Activated CD4-positive, alpha-beta memory T cell treated with anti-CD3 and anti-CD28 coated beads for 36 hours (primary cell): ENCODE measurements at regions not wholly inside any gene's neighbourhood (a gene's known extent, or its start where the extent isn't known, plus 50 kb on each side); places are given as distances from the start of the nearest gene placed in this dataset.

ENCODE experiments used
- CTCF ChIA-PET: fragments of 350-600 bp; sonication (Branson Sonifier 250); formaldehyde crosslinking; loops from one replicate; lab custom pipeline; 2021; ENCODE audit warnings: antibody characterized with exemption, inconsistent platforms; lab: Charles Lee
- POLR2A ChIA-PET: fragments of 350-600 bp; sonication (Branson Sonifier 250); formaldehyde crosslinking; loops from one replicate; lab custom pipeline; 2021; ENCODE audit warnings: antibody characterized with exemption; lab: Charles Lee
- DNase-seq: peaks from one replicate; pipeline ENCODE4 v3.0.0-alpha.2; 2020
- H3K27ac Mint-ChIP-seq: one replicate; pipeline ENCODE4 v1.8.0; 2021; ENCODE audit warnings: mixed read lengths
- H3K27me3 Mint-ChIP-seq: one replicate; pipeline ENCODE4 v1.8.0; 2021; ENCODE audit warnings: mixed read lengths
- H3K36me3 Mint-ChIP-seq: one replicate; pipeline ENCODE4 v1.8.0; 2021; ENCODE audit warnings: mixed read lengths
- H3K4me1 Mint-ChIP-seq: one replicate; pipeline ENCODE4 v1.8.0; 2021; ENCODE audit warnings: low read depth, mixed read lengths
- H3K4me3 Mint-ChIP-seq: one replicate; pipeline ENCODE4 v1.8.0; 2021; ENCODE audit warnings: mild to moderate bottlenecking, mixed read lengths
- H3K9me3 Mint-ChIP-seq: one replicate; pipeline ENCODE4 v1.8.0; 2021; ENCODE audit warnings: mixed read lengths
- intact Hi-C: fragments of 100-400 bp; cut with micrococcal nuclease; formaldehyde crosslinking; loops from one replicate; pipeline ENCODE4 v1.15.1; 2023

DNA sequence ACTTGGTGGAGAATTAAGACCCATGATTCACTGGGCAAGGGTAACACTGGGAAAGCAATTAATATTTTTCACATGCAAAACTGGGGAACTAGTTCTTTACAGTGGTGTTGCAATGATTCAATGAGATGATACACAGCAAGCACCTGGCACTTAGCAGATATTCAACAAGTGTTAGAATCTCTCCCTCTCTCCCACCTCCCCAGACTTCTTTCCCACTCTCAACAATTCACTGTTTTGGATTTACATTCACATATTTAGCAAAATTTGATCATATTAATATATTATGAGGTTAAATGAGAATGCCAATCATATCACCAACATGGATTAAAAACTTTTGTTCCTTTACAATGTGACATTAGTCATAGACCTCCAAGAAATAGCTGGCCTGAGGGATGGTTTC lies 223.1 kb upstream of the GRIP1 start:
- H3K9me3 Mint-ChIP-seq: no peaks in the 10 kb centered on the region
- no peak overlapping the region for H3K4me3 Mint-ChIP-seq
- CTCF ChIA-PET: interaction anchor here (1.2 kb wide), 1 partner anchor 259 kb away, joined by 3 read pairs; no protein-coding TSS in a partner anchor

DNA sequence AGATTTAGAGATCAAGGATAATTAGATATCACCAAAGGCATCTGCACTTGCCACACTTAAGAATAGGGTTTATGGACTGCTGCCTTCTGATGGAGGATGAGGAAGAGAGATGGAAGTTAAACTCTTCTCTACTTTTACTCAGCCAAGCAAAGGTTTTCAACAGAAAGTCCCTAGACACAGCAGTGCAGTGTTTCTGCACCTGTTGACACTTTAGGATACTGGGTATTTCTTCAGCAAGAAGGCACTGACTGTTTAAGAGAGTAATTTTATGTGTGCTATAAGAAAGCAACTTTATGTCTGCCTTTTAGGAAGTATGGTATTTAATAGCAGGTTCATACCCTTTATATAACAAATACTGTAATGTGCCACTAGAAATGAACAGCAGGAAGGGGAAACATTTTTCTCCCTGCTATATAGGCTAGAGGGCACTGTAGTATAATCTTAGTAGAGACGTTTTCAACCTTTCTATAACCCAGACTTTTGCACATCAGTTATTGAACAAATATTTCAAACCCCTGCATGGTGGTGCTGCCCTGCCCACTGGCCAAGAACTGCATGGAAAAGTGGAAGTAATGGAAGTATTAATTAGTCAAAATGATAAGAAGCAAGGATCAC lies 225.0 kb upstream of the GRIP1 start:
- H3K4me1 Mint-ChIP-seq: peaks cover 24% of the 10 kb centered on the region
- no peak overlapping the region for H3K4me3 Mint-ChIP-seq
- no peaks in the 10 kb centered on the region for H3K9me3 Mint-ChIP-seq
- H3K27me3 Mint-ChIP-seq: no peaks in the 10 kb centered on the region
- H3K36me3 Mint-ChIP-seq: no peaks in the 10 kb centered on the region
- H3K27ac Mint-ChIP-seq: no peak overlapping the region
- intact Hi-C loops: loop anchor here (10.0 kb wide), 1 partner anchor 161 kb away; no protein-coding TSS in a partner anchor
- ChIA-PET POLR2A (no interaction called here), CTCF (no interaction called here)
- no peak for DNase-seq

More for the DNA sequence above, 223.1 kb upstream of the GRIP1 start:
- no peak for DNase-seq
- no peak overlapping the region for H3K27ac Mint-ChIP-seq
- intact Hi-C loops: loop anchor here (10.0 kb wide), 1 partner anchor 163 kb away; no protein-coding TSS in a partner anchor
- POLR2A ChIA-PET: no interaction called here
- no peaks in the 10 kb centered on the region for H3K27me3 Mint-ChIP-seq
- H3K36me3 Mint-ChIP-seq: no peaks in the 10 kb centered on the region
- peaks cover 24% of the 10 kb centered on the region for H3K4me1 Mint-ChIP-seq

DNA sequence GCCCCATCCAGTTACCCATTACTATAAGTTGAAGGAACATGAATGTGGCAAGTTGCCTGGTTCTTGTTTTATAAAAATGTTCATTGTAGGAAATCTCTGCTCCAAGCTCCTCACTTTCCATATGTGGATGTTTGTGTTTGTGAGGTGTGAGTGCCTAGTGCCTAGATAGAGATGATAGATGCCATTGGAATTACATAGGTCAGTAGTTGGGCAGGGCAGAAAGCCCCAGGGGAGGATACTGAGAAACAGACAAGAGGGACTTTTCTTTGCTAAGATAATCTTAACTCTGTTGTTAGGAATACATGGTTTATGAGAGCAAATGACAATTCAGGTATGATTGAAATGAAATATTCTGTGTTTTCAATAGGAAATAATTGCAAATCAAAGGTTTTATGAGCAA lies 226.3 kb upstream of the GRIP1 start:
- H3K9me3 Mint-ChIP-seq: no peaks in the 10 kb centered on the region
- peaks cover 23% of the 10 kb centered on the region for H3K4me1 Mint-ChIP-seq
- H3K27ac Mint-ChIP-seq: no peak overlapping the region
- intact Hi-C loops: loop anchor here (10.0 kb wide), 1 partner anchor 160 kb away; no protein-coding TSS in a partner anchor
- H3K36me3 Mint-ChIP-seq: no peaks in the 10 kb centered on the region
- no peak for DNase-seq
- H3K4me3 Mint-ChIP-seq: no peak overlapping the region
- CTCF ChIA-PET: interaction anchor here (0.7 kb wide), 1 partner anchor 106 kb away, joined by 3 read pairs; no protein-coding TSS in a partner anchor
- H3K27me3 Mint-ChIP-seq: no peaks in the 10 kb centered on the region
- POLR2A ChIA-PET: no interaction called here

DNA sequence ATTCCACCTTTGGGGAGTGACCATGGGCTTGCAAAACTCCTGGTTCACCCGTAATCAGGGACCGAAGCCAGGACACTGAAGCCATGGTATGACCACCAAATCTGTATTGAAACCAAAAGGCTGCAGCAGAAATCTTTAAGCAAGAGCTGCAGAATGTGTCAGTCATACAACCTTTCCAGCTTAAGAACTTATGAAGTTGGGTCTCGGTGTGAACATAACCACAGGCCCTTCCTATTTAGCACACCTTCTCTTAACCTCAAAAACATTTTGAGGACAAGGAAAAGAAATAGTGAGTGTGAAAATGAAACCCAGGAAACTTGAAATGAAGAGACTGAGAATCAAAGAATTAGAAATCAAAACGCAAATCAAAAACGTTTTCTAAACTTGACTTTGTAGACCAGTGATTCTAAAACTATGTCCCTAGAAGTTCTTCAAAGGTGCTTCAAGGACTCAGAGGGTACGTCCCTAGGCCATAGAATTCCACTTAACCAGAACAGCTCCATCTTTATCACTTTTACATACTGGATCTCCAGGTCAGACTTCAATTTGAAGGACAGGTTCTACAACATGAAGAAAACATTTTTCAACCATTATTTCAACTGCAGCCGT lies 231.6 kb upstream of the GRIP1 start:
- peaks cover 14% of the 10 kb centered on the region for H3K4me1 Mint-ChIP-seq
- H3K27ac Mint-ChIP-seq: no peak overlapping the region
- no peak overlapping the region for H3K4me3 Mint-ChIP-seq
- H3K36me3 Mint-ChIP-seq: no peaks in the 10 kb centered on the region
- CTCF ChIA-PET: interaction anchor here (0.6 kb wide), 1 partner anchor 37 kb away, joined by 3 read pairs; no protein-coding TSS in a partner anchor
- no peak for DNase-seq
- peaks cover 2% of the 10 kb centered on the region for H3K9me3 Mint-ChIP-seq
- POLR2A ChIA-PET: interaction anchor here (0.6 kb wide), 1 partner anchor 789 kb away, joined by 3 read pairs; no protein-coding TSS in a partner anchor
- intact Hi-C loops: no loop called here
- H3K27me3 Mint-ChIP-seq: no peaks in the 10 kb centered on the region

DNA sequence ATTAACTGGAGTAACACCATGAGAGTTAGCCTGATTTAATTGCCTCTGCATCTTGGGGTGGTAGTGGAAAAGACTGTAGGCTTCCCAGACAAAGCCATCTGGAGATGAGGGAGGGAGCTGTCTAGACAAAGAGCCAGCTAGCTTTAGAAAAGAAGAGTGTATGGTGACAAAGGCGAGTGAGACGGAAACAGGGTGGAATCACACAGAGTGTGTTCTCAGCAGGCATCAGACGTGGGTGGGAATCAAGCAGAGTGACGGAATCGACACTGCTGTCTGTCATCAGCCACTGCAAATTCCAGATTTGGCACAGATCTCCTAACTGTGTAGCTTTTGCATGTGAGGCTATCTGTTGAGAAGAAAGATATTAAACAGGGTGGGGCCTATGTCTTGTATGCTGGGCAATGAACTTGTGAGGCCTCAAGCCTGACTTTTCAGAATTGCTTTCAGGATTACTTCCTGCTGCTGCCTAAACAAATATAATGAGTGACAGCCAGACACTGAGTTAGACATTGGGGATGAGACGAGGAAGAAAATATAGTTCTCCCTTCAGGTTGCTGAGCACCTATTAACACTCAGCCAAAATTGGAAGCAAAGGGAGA lies 236.5 kb upstream of the GRIP1 start:
- Mint-ChIP-seq H3K4me1 (peaks cover 6% of the 10 kb centered on the region), H3K4me3 (no peak overlapping the region), H3K36me3 (no peaks in the 10 kb centered on the region), H3K27ac (no peak overlapping the region), H3K9me3 (peaks cover 2% of the 10 kb centered on the region), H3K27me3 (no peaks in the 10 kb centered on the region)
- no peak for DNase-seq
- intact Hi-C loops: no loop called here
- ChIA-PET CTCF (no interaction called here), POLR2A (no interaction called here)

DNA sequence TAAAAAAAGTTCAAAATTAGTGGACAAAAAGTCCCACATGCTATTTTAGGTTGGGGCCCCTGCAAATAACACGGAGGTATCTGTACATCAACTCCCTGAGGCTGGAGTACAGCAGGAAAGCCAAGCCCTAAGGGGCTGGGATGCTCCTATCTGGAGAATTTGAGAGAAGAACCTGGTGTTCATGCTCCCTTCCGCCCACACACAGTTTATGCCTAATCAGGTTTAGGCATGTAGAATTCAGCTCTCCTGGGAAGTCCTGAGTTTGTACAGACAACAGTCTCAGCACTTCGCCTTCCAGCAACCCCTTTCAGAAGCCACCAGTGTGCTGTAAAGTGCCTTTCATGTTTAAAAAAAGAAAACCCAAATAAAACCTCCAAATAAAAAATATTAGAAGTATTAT lies 237.3 kb upstream of the GRIP1 start:
- CTCF ChIA-PET: no interaction called here
- intact Hi-C loops: no loop called here
- H3K27me3 Mint-ChIP-seq: no peaks in the 10 kb centered on the region
- POLR2A ChIA-PET: no interaction called here
- no peak overlapping the region for H3K4me3 Mint-ChIP-seq
- DNase-seq: no peak
- no peaks in the 10 kb centered on the region for H3K4me1 Mint-ChIP-seq
- peaks cover 2% of the 10 kb centered on the region for H3K9me3 Mint-ChIP-seq
- H3K36me3 Mint-ChIP-seq: no peaks in the 10 kb centered on the region
- H3K27ac Mint-ChIP-seq: no peak overlapping the region

DNA sequence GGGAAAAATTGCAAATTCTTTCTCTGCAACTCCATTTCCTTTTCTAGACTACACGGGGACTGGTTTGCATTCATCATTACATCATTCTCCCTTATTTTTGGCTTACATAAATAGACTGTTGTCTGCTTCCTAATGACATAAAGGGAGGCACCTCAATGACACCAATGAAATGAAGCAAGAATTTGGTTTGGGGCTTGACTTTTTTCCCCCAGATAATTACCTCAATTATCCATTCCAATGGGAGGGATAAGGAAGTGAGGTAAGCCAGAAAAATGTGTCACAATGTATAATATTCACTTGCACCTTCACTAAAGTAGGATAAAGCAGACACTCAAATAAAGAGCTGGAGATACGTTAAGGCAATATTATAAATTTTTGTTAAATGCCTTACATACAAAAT lies 240.6 kb upstream of the GRIP1 start:
- Mint-ChIP-seq H3K4me3 (no peak overlapping the region), H3K27ac (no peak overlapping the region), H3K4me1 (no peaks in the 10 kb centered on the region), H3K36me3 (no peaks in the 10 kb centered on the region), H3K27me3 (no peaks in the 10 kb centered on the region), H3K9me3 (no peaks in the 10 kb centered on the region)
- intact Hi-C loops: no loop called here
- CTCF ChIA-PET: no interaction called here
- POLR2A ChIA-PET: no interaction called here
- DNase-seq: no peak

DNA sequence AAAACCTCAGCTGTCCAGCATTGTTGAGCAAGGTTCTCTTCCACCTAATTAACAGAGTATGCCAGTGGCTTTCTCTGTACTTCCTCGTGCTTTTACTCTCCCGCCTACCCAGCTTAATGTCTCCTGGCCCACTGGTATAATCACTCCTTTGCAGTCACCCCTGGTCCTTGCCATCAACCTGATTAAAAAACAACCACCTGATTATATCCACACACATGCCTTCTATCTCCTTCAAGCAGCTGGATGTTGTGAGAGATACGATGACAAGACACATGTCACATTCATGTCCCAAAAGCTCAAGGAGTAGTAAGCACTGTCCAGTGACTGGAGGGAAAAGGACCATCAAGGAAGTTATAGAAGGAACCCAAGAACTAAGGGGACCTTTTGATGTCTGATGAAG lies 241.3 kb upstream of the GRIP1 start:
- Mint-ChIP-seq H3K4me1 (peaks cover 3% of the 10 kb centered on the region), H3K36me3 (no peaks in the 10 kb centered on the region), H3K4me3 (no peak overlapping the region), H3K27me3 (no peaks in the 10 kb centered on the region), H3K9me3 (no peaks in the 10 kb centered on the region), H3K27ac (no peak overlapping the region)
- DNase-seq: no peak
- ChIA-PET CTCF (no interaction called here), POLR2A (no interaction called here)
- intact Hi-C loops: no loop called here

DNA sequence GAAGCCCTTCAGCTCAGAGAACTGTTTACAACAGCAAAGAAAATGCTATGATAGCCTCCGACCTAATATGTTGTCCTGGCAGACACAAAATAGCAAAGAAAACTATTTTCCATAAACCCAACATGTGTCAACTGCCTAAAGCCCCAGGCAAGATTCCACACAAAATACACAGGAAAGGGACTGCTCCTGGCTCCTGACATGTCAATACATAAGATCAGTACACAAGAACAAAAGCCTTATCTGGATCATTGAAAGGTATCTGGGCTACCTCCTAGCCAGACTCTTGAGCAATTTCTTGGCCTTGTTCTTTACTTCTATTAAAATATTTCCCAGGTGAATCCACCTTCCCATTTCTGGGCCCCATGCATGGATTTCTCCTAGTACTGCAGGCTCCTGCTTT lies 242.3 kb upstream of the GRIP1 start:
- no peaks in the 10 kb centered on the region for H3K27me3 Mint-ChIP-seq
- H3K4me3 Mint-ChIP-seq: no peak overlapping the region
- DNase-seq: no peak
- H3K36me3 Mint-ChIP-seq: no peaks in the 10 kb centered on the region
- H3K27ac Mint-ChIP-seq: no peak overlapping the region
- ChIA-PET POLR2A (no interaction called here), CTCF (no interaction called here)
- intact Hi-C loops: no loop called here
- no peaks in the 10 kb centered on the region for H3K9me3 Mint-ChIP-seq
- peaks cover 4% of the 10 kb centered on the region for H3K4me1 Mint-ChIP-seq

DNA sequence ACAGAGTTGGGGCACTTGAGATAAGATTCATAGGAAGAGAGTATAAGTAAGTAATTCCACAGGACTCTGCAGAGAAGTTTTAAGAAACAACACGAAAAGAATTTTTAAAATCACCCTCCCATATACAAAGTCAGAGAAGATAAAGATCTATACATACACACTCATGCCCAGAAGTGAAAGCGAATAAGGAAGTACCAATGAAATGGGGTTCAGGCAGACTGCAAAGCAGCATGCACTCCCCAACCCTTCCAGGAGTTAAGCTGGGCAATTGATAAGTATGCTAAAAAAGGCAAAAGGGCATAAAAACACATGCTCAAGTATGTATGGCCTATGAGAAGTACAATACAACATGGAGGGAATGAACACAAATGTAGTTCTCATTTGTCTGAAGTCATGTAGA lies 246.2 kb upstream of the GRIP1 start:
- CTCF ChIA-PET: no interaction called here
- H3K4me1 Mint-ChIP-seq: peaks cover 15% of the 10 kb centered on the region
- H3K36me3 Mint-ChIP-seq: no peaks in the 10 kb centered on the region
- POLR2A ChIA-PET: no interaction called here
- H3K4me3 Mint-ChIP-seq: no peak overlapping the region
- H3K27me3 Mint-ChIP-seq: peaks cover 3% of the 10 kb centered on the region
- DNase-seq: no peak
- H3K27ac Mint-ChIP-seq: no peak overlapping the region
- H3K9me3 Mint-ChIP-seq: no peaks in the 10 kb centered on the region
- intact Hi-C loops: no loop called here

DNA sequence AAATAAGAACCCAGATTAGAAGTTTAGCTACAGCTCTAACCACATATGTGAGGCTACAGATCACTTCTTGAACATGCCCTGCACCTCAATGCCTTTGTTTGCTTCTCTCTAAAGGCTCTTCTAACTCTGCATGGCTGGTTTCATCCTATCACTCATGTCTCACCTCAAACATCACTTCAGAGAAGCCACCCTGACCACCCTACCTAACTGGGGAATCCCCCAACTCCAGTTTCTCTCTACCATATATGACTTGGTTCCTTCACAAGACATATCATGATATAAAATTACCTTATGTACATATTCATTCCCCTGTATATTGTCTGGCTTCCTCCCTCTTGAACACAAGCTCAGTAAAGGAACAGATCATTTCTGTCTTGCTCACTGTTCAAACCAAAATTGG lies 250.2 kb upstream of the GRIP1 start:
- DNase-seq: peak; percentile 62
- Mint-ChIP-seq H3K36me3 (no peaks in the 10 kb centered on the region), H3K27ac (no peak overlapping the region), H3K4me3 (no peak overlapping the region), H3K4me1 (peaks cover 15% of the 10 kb centered on the region), H3K9me3 (no peaks in the 10 kb centered on the region), H3K27me3 (peaks cover 8% of the 10 kb centered on the region)
- intact Hi-C loops: loop anchor here (1.0 kb wide), 2 partner anchors 12 to 18 kb away; no protein-coding TSS in a partner anchor
- POLR2A ChIA-PET: interaction anchor here (1.3 kb wide), 1 partner anchor 12 kb away, joined by 4 read pairs; no protein-coding TSS in a partner anchor
- CTCF ChIA-PET: no interaction called here

DNA sequence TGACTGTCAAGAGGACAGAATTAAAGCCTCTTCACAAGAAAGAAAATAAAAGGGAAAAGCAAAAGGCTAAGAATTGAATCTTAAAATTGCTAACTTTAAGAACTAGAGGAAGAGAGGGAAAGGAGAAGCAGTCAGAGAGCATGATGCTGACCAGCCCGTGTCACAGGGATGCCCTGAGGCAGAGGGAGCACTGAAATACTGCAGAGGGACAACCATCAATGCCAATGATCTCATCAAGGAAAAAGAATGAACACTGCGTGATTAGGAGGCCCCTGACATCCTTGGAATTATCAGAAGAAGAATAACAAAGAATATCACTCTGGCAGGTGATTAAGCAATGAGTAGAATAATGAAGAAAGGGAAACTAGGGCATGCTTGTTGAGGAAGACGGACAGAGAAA lies 252.2 kb upstream of the GRIP1 start:
- Mint-ChIP-seq H3K36me3 (no peaks in the 10 kb centered on the region), H3K4me1 (peaks cover 11% of the 10 kb centered on the region), H3K4me3 (no peak overlapping the region), H3K27ac (no peak overlapping the region), H3K9me3 (no peaks in the 10 kb centered on the region), H3K27me3 (peaks cover 8% of the 10 kb centered on the region)
- ChIA-PET POLR2A (no interaction called here), CTCF (no interaction called here)
- intact Hi-C loops: no loop called here
- DNase-seq: no peak
